HFFc6 (cell line): ENCODE measurements at regions not wholly inside any gene's neighbourhood (a gene's known extent, or its start where the extent isn't known, plus 50 kb on each side); places are given as distances from the start of the nearest gene placed in this dataset.

Source experiments
- DNase-seq: peaks from one replicate; pipeline ENCODE4 v3.0.0-alpha.2; 2018
- H3K27ac Mint-ChIP-seq: 2 replicates; pipeline ENCODE4 v1.8.0; 2020; ENCODE audit warnings: mild to moderate bottlenecking, mixed read lengths
- H3K27me3 Mint-ChIP-seq: 2 replicates; pipeline ENCODE4 v1.8.0; 2021; ENCODE audit warnings: mild to moderate bottlenecking, moderate library complexity, mixed read lengths; ENCODE audit not compliant: insufficient read depth
- H3K36me3 Mint-ChIP-seq: 2 replicates; pipeline ENCODE4 v1.8.0; 2021; ENCODE audit warnings: low read depth, mixed read lengths
- H3K4me1 Mint-ChIP-seq: 2 replicates; pipeline ENCODE4 v1.8.0; 2020; ENCODE audit warnings: low read depth, mixed read lengths
- H3K4me3 Mint-ChIP-seq: 2 replicates; pipeline ENCODE4 v1.8.0; 2020; ENCODE audit warnings: mild to moderate bottlenecking, moderate library complexity, mixed read lengths
- H3K9me3 Mint-ChIP-seq: 2 replicates; pipeline ENCODE4 v1.8.0; 2020; ENCODE audit warnings: mild to moderate bottlenecking, mixed read lengths
- CTCF ChIP-seq: fragments of 200-600 bp; sonication (generic); IDR thresholded peaks from 2 replicates; pipeline ENCODE4 v1.5.0; 2021; ENCODE audit warnings: antibody characterized with exemption, mild to moderate bottlenecking

- no peak for TF ChIP-seq CTCF
- H3K27ac Mint-ChIP-seq: no peak overlapping the region
- H3K36me3 Mint-ChIP-seq: no peaks in the 10 kb centered on the region
- H3K4me1 Mint-ChIP-seq: no peaks in the 10 kb centered on the region
- H3K9me3 Mint-ChIP-seq: no peaks in the 10 kb centered on the region
- H3K4me3 Mint-ChIP-seq: no peak overlapping the region
- DNase-seq: no peak
- H3K27me3 Mint-ChIP-seq: peaks cover 4% of the 10 kb centered on the region; the same call in 1 of the 2 replicates
Observed at GRCh38 chr18:45295388-45295787, 319.9 kb upstream of the SLC14A2 start.

- TF ChIP-seq CTCF: no peak
- Mint-ChIP-seq H3K9me3 (no peaks in the 10 kb centered on the region), H3K4me1 (no peaks in the 10 kb centered on the region), H3K27ac (no peak overlapping the region), H3K36me3 (no peaks in the 10 kb centered on the region), H3K27me3 (peaks cover 6% of the 10 kb centered on the region; the same call in 1 of the 2 replicates), H3K4me3 (no peak overlapping the region)
- DNase-seq: no peak
Observed at GRCh38 chr18:45298986-45299385, 316.3 kb upstream of the SLC14A2 start.

- no peak overlapping the region for H3K27ac Mint-ChIP-seq
- no peak for DNase-seq
- H3K9me3 Mint-ChIP-seq: no peaks in the 10 kb centered on the region
- H3K36me3 Mint-ChIP-seq: no peaks in the 10 kb centered on the region
- H3K4me3 Mint-ChIP-seq: no peak overlapping the region
- no peak for TF ChIP-seq CTCF
- H3K27me3 Mint-ChIP-seq: peaks cover 8% of the 10 kb centered on the region; the same call in 1 of the 2 replicates
- H3K4me1 Mint-ChIP-seq: no peaks in the 10 kb centered on the region
Observed at GRCh38 chr18:45303026-45303425, 312.2 kb upstream of the SLC14A2 start.

- H3K4me3 Mint-ChIP-seq: no peak overlapping the region
- no peaks in the 10 kb centered on the region for H3K4me1 Mint-ChIP-seq
- no peaks in the 10 kb centered on the region for H3K9me3 Mint-ChIP-seq
- no peak for DNase-seq
- no peaks in the 10 kb centered on the region for H3K36me3 Mint-ChIP-seq
- no peak for TF ChIP-seq CTCF
- no peak overlapping the region for H3K27ac Mint-ChIP-seq
- peaks cover 9% of the 10 kb centered on the region; the same call in 1 of the 2 replicates for H3K27me3 Mint-ChIP-seq
Observed at GRCh38 chr18:45304558-45304957, 310.7 kb upstream of the SLC14A2 start.

- DNase-seq: no peak
- no peaks in the 10 kb centered on the region for H3K4me1 Mint-ChIP-seq
- no peaks in the 10 kb centered on the region for H3K9me3 Mint-ChIP-seq
- no peaks in the 10 kb centered on the region for H3K36me3 Mint-ChIP-seq
- no peak for TF ChIP-seq CTCF
- no peak overlapping the region for H3K4me3 Mint-ChIP-seq
- no peak overlapping the region for H3K27ac Mint-ChIP-seq
- H3K27me3 Mint-ChIP-seq: peaks cover 5% of the 10 kb centered on the region; the same call in 1 of the 2 replicates
Observed at GRCh38 chr18:45312555-45313126, 302.6 kb upstream of the SLC14A2 start.
